NCI-H1417 (cell line): ENCODE measurements at regions not wholly inside any gene's neighbourhood (a gene's known extent, or its start where the extent isn't known, plus 50 kb on each side); places are given as distances from the start of the nearest gene placed in this dataset.

Experiments
- DNase-seq, 3 experiments: peaks; one replicate each; lab custom pipeline; 2025; lab: John Stamatoyannopoulos, UW

DNA sequence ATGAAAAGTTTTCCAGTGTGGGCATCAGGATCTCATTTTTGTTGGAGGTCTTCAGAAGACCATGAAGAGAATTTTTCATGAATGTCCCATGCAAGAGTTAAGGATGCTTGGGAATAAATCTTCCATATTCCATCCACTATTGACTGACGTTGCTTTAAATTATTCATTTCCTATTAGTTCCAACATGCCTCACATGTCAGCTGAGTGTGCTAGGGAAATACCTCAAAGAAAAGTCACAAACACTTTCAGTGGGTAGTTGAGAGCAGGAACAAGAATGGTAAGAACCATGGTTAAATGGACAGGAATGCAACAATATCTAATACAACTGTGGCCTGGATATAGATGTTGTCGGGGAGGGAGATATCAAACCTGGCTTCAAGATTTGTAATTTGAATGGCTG lies 610.1 kb downstream of the TECRL start:
- DNase-seq: no peak

DNA sequence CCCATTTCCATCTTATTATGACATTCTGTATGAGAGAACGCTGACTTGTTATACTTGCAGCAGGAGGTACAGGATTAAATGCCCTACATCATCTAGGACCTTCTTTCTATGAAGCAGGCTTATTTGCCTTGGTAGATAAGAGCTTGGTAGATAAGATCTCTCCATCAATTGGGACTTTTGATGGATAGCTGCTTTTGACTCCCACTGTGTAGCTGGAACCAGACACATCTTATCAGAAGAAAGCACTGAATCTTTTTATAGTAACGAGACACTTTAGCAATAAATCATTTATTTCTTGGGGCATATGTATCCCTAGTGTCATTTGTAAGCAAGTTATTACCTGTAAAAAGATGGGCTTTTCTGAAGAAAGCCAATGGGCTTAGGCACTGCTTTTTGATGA lies 613.9 kb downstream of the TECRL start:
- no peak for DNase-seq

DNA sequence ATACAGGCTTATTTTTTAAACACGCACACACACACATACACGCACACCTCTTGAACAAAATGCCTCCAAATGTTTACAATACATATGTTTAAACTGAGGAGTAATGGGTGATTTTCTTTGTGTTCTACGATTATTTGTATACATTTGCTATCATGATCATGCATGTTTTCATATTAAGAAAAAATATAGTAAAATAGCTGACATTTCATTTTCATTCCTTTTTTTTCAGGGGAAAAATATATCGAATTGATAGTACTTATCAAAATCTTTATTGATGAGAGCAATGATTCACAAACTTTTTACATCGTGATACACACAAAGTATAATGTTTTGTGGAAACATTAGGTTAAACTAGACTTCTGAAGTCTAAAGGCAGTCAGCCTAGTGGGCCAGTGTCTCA lies 618.9 kb downstream of the TECRL start:
- no peak for DNase-seq

GRCh38 chr4:63788271-63788670 lies 621.0 kb downstream of the TECRL start:
- DNase-seq: no peak

DNA sequence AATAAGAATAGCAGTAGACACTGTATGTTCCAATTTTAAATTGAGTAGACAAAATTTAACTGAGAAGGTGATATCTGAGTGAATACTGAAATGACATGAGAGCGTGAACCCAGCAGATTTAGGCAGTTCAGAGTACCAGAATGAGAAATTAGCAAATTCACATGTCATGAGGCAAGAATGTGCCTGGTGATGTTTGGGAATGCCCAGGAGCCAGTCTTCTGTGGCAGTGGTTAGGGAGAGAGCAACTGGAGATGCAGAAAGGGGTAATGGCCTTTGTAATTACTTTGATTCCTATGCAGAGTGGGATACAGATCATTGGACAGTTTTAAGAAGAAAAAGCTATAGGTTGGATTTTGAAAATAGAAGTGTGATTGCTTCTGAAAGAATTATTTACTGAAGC lies 621.9 kb downstream of the TECRL start:
- DNase-seq: no peak

GRCh38 chr4:63786171-63786570 lies 623.1 kb downstream of the TECRL start:
- DNase-seq: no peak

DNA sequence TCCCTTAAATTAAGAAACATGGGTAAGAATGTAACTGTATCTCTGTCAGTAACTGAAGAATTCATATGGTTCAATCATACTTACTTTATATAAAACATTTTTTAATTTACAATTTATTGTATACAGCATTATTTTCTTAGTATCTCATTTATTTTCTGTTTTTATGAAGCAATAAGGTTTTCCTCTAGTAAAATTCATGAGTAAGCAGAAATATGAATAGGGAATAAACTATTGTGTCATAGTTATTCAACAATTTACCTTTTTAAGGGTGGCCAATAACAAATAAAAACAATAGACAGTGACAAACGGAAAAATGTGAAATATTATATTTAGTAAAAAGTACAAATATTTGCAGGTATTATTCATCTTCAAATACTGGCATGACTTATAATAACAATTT lies 624.4 kb downstream of the TECRL start:
- DNase-seq: no peak

DNA sequence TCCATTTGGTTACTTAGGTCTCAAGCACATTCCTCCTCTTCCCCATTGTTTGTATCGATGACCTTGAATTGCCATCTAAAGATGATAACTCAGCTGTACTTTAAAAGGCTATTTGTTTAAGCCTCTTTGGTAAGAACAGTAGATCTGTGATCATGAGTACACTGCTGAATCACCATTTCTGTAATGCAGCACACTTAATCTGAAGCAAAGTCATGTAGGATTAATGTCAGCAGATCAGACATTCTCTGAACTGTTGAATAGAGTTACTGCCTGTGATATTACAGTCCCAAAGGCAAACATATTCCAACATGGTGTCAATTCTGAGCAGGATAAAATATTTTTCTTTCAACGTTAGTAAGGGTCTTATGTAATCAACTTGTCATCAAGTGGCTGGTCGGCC lies 631.6 kb downstream of the TECRL start:
- no peak for DNase-seq

DNA sequence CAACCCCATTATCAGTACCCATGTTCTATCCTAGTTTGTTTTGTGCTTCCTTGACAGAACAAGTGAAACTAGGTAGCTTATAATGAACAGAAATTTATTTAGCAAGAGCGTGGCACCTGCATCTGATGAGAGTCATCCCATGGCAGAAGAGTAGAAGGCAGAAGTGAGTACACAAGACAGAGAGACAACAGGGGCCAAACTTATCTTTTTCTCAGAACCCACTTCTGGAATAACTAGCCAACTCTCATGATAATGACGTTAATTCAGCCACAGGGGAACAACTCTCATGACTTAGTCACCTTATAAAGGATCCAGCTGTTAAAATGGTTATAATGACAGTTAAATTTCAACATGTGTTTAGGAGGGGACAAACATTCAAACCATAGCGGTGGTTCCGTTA lies 644.9 kb downstream of the TECRL start:
- no peak for DNase-seq

GRCh38 chr4:63757929-63758328 lies 651.3 kb downstream of the TECRL start:
- DNase-seq: no peak

- no peak for DNase-seq
These were observed 666.4 kb downstream of the TECRL start for GRCh38 chr4:63742882-63743281.

- DNase-seq: no peak
These were observed 679.7 kb downstream of the TECRL start for GRCh38 chr4:63729519-63729918.

- DNase-seq: no peak
These were observed 680.6 kb downstream of the TECRL start for GRCh38 chr4:63728480-63729177.

GRCh38 chr4:63717384-63717783 lies 691.9 kb downstream of the TECRL start:
- DNase-seq: peak in 1 of 3 experiments; percentile 64

DNA sequence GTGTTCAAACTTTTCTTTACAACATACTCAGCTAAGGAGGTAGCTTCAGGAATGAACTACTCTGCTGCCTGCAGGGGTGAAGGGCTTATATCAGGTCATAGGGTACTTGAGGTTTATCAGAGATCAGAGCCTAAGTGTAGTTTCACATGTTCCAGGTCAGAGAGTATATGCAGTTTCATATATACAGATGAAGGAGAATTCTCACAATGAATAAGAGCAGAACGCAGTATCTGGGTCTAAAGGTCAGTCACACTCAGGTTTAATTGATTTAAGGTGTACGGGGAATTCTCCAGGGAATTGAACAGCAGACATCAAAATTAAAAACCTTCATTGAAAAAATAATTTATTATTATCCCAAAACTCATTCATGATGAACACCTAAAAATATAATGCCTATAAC lies 700.6 kb downstream of the TECRL start:
- no peak for DNase-seq

DNA sequence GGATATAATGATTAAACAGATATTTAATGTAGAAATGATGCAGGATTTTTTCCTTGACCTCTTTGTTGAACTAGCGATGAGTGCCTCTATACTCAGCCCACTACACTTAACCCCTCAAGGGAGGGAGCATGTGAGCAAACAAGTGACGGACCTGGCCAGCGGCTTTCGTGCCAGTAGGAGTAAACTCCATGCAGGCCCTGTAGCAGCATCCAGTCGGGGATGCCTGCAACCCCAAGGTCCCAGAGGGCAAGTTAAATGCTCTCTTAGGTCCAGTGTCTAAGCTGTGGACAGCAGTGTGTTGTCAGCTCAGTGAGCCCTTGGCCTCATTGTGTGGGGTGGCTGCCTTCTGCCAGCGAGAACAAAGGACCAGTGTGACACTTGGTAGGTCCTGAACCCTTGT lies 708.7 kb downstream of the TECRL start:
- DNase-seq: no peak

DNA sequence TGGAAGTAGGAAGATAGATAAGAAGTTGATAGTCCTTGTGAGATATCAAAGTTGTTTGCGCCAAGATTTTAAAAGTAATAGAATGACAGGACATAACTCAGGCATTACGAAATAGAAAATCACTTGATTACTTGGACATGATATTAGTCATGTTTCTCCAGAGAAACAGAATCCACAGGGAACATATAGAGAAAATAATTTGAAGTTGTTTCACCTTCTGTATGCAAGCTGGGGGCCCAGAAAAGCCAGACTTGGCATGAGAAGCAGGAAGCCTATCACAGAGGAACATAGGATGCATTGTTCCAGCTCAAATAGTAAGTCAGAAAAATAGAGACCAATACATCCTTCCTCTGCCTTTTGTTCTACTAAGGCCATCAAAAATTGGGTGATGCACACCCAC lies 715.9 kb downstream of the TECRL start:
- no peak for DNase-seq

DNA sequence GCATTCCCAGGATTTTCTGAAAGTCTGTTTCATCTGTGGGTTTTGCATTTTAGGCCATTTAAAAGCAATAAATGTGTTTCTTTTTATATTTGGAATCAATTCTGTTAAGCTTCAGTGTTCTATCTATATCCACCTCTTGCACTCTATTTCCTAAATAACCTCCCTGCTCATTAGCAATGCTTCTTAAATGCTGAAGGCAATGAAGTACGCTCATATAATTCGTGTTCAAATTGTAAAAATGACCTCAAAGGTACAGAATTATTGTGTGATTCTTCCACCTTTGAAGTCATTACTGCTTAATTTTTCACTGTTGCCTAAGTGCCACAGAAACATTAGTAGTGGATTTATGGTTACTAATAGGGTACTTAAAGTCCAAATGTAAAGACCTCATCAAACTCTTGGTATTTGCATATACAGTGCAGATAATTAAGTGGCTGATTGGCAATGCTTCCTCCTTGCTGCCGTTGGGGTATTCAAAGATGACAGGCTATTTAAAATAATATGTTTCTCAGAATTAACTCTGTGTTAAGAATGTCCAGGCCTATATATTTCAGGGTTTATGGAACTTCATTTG lies 730.8 kb downstream of the TECRL start:
- peak in 1 of 3 experiments; percentile 2 for DNase-seq

GRCh38 chr4:63670735-63671134 lies 738.5 kb downstream of the TECRL start:
- no peak for DNase-seq

- no peak for DNase-seq
These were observed 745.4 kb downstream of the TECRL start for GRCh38 chr4:63663870-63664269.

DNA sequence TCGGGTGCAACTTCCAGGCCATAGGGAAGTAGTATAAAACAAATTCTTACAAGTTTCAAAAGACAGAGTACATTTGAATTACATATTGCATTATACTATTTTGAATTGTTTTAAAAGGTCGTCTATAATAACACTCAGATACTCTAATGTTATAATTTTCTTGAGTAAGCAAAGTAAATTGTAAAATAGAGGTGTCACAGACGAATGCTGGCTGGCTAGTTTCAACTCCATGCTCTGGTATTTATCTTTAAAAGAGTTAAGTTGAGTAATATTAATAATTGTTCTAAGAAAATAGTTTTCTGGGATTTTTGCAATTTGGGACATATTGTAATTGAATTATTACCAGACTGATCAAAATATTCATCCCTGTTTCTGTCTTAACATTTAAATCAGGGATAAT lies 764.9 kb downstream of the TECRL start:
- no peak for DNase-seq

DNA sequence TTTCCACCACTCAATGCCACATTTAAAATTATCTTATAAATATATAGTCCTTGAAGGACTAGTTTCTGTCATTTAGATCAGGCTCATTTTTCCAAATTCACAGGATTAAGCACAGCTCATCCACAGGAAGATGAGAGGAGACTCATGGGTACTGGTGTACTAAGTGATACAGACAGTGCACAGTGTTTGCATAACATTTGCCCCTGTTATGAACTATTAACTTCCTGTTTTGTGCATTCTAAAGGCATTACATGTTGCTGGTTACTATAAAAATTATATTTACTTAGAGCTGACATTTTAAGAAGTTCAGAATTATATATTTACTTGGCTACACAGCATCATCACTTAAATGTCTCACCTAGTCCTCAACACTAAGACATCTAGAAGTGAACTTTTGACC lies 772.0 kb downstream of the TECRL start:
- DNase-seq: no peak

- no peak for DNase-seq
These were observed 776.4 kb downstream of the TECRL start for GRCh38 chr4:63632858-63633257.

- peak in 2 of 3 experiments; percentile 62 to 86 for DNase-seq
These were observed 789.0 kb downstream of the TECRL start for GRCh38 chr4:63620271-63620670.
